RWPE1 (cell line): ENCODE measurements at regions not wholly inside any gene's neighbourhood (a gene's known extent, or its start where the extent isn't known, plus 50 kb on each side); places are given as distances from the start of the nearest gene placed in this dataset.

Experiments
- CTCF ChIA-PET: fragments of 350-600 bp; sonication (Branson Sonifier 250); formaldehyde crosslinking; extraction: SDS; loops from one replicate; lab custom pipeline; 2021; lab: Yijun Ruan, JAX
- POLR2A ChIA-PET: fragments of 400-600 bp; formaldehyde crosslinking; extraction: SDS; loops from one replicate; lab custom pipeline; 2020; ENCODE audit warnings: antibody characterized with exemption; ENCODE audit not compliant: low non-redundant PET; lab: Yijun Ruan, JAX
- DNase-seq: peaks from one replicate; pipeline ENCODE4 v3.0.0; 2012; ENCODE audit warnings: low spot score
- H3K27ac ChIP-seq: fragments of 450-650 bp; 2 replicates; pipeline ENCODE4 v1.5.1; 2017
- CTCF ChIP-seq: fragments of 450-650 bp; conservative IDR thresholded peaks from 2 replicates; pipeline ENCODE4 v1.5.1; 2017; ENCODE audit warnings: low read depth, mild to moderate bottlenecking

GRCh38 chr1:10957133-10957532 is 55.3 kb upstream of the TARDBP start:
- no peak overlapping the region for H3K27ac ChIP-seq
- no peak for TF ChIP-seq CTCF
- ChIA-PET CTCF (interaction anchor here (0.6 kb wide), 1 partner anchor 372 kb away, joined by 3 read pairs; no protein-coding TSS in a partner anchor), POLR2A (no interaction called here)
- DNase-seq = no peak

DNA sequence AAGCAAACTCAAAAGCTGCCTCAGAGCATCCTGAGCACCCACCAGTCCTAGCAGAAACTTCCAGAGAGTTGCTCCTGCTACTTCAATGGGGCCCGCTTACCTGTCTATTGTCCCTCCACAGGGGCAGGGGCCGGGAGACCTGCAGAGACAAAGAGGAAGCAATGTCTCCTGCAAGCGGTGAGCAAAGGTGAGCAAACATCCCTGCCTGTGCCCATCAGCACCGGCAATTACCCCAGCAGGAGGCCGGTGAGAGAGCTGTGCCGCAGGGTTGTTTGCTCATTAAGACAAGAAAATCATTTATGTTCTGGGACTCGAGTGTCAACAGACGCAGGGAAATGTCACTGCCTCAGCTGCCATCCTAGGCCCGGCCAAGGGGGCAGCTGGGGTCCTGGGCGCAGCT is 53.8 kb upstream of the TARDBP start:
- H3K27ac ChIP-seq = no peak overlapping the region
- no peak for DNase-seq
- ChIA-PET CTCF (no interaction called here), POLR2A (no interaction called here)
- TF ChIP-seq CTCF = no peak

DNA sequence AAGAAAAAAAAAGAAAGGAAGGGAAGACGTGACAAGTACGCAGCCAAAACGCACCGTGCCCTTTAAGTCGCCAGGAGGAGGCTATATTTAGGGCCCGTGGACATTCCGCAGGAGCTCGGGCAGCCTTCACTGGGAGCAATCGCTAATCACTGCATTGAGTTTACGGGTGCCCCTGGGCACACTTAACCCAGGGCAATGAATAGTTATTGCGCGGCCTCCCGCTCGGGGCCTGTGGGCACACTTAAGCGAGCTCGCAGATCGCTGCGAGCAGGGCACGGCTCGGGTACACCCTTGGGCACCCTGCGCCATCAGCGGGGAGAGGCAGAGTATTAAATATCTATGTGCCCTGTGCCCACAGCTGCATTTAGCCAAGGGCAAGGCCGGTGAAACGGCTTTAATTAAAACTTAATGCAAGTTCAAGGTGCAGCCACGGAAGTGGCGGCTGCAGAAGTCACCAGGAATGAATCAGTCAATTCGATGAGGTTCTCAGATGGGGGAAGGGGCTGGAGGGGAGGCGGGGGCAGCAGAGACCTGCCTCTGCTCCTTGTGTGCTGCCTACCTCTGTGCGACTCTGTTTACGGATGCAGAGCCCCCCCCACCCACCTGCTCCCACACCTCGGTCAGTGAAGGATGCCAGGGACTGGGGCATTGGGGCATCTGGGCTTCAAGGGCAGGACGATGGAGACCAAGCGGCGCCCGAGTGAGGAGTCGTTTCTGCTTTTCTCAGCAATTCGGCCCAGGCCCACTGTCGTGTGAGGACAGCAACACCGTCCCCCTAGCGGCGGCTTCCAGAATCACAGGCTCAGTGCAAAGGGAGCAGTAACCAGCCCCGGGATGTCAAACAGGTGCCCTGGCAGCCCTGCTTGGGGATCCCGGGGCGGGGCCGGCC is 51.8 kb upstream of the TARDBP start:
- POLR2A ChIA-PET = no interaction called here

DNA sequence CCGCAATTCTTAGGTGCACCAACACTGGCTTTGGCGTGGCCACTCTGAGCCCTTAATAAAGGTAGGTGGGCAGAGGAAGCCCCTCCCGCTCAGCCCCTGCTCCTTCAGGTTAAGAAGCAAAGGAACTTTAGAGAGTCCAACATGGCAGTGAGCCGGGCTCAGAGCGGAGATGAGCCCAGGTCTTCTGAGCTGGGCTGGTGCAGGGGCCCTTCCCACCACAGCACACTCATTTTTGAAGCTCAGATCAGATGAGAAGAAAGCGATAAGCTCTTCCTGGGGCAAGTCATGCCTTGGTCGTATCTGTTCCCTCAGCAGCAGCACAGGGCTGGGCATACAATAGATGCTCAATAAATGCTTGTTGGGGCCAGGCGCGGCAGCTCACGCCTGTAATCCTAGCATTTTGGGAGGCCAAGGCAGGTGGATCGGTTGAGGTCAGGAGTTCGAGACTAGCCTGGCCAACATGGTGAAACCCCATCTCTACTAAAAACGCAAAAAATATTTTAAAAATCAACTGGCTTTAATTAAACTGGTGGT is 51.1 kb upstream of the TARDBP start:
- no peak for DNase-seq
- peak; percentile 55 for TF ChIP-seq CTCF
- no peak overlapping the region for H3K27ac ChIP-seq
- ChIA-PET CTCF (interaction anchor here (0.6 kb wide), 1 partner anchor 104 kb away, joined by 7 read pairs; no protein-coding TSS in a partner anchor), POLR2A (no interaction called here)

More for the DNA sequence above, 51.8 kb upstream of the TARDBP start:
- no peak overlapping the region for H3K27ac ChIP-seq
- peak; percentile 80 for DNase-seq
- CTCF ChIA-PET = interaction anchor here (0.6 to 0.7 kb wide), 3 partner anchors 268 to 407 kb away, joined by 3 to 5 read pairs (median 4); no protein-coding TSS in a partner anchor
- peak; percentile 88 for TF ChIP-seq CTCF

DNA sequence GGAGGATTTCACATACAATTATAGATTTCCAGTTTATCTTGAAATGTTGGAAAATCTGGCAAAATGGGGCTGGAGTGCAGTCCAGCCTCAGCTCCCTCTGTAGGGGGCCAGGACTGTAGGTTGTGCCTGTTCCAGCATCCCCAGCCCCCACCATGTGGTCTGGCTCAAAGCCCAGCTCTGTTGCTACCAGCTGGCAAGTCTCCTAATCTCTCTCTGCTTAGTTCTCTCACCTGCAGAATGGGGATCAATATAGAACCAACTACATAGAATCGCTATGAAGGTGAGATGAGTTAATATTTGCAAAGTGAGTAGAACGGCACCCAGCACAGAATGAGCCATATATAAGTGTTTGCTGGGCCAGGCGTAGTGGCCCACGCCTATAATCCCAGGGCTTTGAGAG is 50.0 kb upstream of the TARDBP start:
- POLR2A ChIA-PET = no interaction called here
- DNase-seq = no peak
- CTCF ChIA-PET = interaction anchor here (1.2 kb wide), 1 partner anchor 21 kb away, joined by 5 read pairs; no protein-coding TSS in a partner anchor
- TF ChIP-seq CTCF = no peak
- H3K27ac ChIP-seq = no peak overlapping the region
